ENCODE measurements at regions not wholly inside any gene's neighbourhood (a gene's known extent, or its start where the extent isn't known, plus 50 kb on each side); places are given as distances from the start of the nearest gene placed in this dataset.

- no peak for TF ChIP-seq ZNF350 (tag by site-specific recombination; IDR thresholded peaks at IDR 0.05)
- TF ChIP-seq EGR2 (tag by site-specific recombination; IDR thresholded peaks at IDR 0.05; ENCODE audit: low read depth): no peak
- TF ChIP-seq MEIS1 (CRISPR knock-in tag; IDR thresholded peaks at IDR 0.05; ENCODE audit: borderline replicate concordance): no peak
- no peak for TF ChIP-seq ZNF654 (tag by site-specific recombination; IDR thresholded peaks at IDR 0.05; ENCODE audit: low read depth)
- TF ChIP-seq SP7 (tag by site-specific recombination; IDR thresholded peaks at IDR 0.05): no peak
- TF ChIP-seq TCF7L2 (IDR thresholded peaks at IDR 0.05; ENCODE audit: borderline replicate concordance, low read depth, low read length): no peak
- no peak for TF ChIP-seq ZNF302 (tag by site-specific recombination; IDR thresholded peaks at IDR 0.05; ENCODE audit: low read depth)
- TF ChIP-seq ZNF529 (tag by site-specific recombination; IDR thresholded peaks at IDR 0.05; ENCODE audit: insufficient replicate concordance): no peak
- TF ChIP-seq ZNF324 (tag by site-specific recombination; IDR thresholded peaks at IDR 0.05): no peak
- TF ChIP-seq ZNF266 (tag by site-specific recombination; IDR thresholded peaks at IDR 0.05; ENCODE audit: low read depth): no peak
Observed at GRCh38 chr10:111709603-111710002, 474.0 kb downstream of the GPAM start (continued).

- H3K27ac ChIP-seq (ENCODE audit: extremely low read depth, low read depth, low read length): no peak overlapping the region
- no peak overlapping the region for H3K4me3 ChIP-seq (ENCODE audit: low read depth, low read length)
- TF ChIP-seq, protein P1, sequence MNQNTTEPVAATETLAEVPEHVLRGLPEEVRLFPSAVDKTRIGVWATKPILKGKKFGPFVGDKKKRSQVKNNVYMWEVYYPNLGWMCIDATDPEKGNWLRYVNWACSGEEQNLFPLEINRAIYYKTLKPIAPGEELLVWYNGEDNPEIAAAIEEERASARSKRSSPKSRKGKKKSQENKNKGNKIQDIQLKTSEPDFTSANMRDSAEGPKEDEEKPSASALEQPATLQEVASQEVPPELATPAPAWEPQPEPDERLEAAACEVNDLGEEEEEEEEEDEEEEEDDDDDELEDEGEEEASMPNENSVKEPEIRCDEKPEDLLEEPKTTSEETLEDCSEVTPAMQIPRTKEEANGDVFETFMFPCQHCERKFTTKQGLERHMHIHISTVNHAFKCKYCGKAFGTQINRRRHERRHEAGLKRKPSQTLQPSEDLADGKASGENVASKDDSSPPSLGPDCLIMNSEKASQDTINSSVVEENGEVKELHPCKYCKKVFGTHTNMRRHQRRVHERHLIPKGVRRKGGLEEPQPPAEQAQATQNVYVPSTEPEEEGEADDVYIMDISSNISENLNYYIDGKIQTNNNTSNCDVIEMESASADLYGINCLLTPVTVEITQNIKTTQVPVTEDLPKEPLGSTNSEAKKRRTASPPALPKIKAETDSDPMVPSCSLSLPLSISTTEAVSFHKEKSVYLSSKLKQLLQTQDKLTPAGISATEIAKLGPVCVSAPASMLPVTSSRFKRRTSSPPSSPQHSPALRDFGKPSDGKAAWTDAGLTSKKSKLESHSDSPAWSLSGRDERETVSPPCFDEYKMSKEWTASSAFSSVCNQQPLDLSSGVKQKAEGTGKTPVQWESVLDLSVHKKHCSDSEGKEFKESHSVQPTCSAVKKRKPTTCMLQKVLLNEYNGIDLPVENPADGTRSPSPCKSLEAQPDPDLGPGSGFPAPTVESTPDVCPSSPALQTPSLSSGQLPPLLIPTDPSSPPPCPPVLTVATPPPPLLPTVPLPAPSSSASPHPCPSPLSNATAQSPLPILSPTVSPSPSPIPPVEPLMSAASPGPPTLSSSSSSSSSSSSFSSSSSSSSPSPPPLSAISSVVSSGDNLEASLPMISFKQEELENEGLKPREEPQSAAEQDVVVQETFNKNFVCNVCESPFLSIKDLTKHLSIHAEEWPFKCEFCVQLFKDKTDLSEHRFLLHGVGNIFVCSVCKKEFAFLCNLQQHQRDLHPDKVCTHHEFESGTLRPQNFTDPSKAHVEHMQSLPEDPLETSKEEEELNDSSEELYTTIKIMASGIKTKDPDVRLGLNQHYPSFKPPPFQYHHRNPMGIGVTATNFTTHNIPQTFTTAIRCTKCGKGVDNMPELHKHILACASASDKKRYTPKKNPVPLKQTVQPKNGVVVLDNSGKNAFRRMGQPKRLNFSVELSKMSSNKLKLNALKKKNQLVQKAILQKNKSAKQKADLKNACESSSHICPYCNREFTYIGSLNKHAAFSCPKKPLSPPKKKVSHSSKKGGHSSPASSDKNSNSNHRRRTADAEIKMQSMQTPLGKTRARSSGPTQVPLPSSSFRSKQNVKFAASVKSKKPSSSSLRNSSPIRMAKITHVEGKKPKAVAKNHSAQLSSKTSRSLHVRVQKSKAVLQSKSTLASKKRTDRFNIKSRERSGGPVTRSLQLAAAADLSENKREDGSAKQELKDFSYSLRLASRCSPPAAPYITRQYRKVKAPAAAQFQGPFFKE (tag by site-specific recombination; IDR thresholded peaks at IDR 0.05; ENCODE audit: borderline replicate concordance): no peak
- no peaks in the 10 kb centered on the region for H3K36me3 ChIP-seq (ENCODE audit: control insufficient read depth in 2 of 2, insufficient read depth in 1 of 2, low read length in 2 of 2)
- ChIA-PET CTCF (no interaction called here), POLR2A (no interaction called here)
- H3K4me1 ChIP-seq (ENCODE audit: control insufficient read depth, insufficient read depth, low read length): no peaks in the 10 kb centered on the region
- no peaks in the 10 kb centered on the region for H3K9me3 ChIP-seq (ENCODE audit: control insufficient read depth, insufficient read depth, low read depth, low read length)
Observed at GRCh38 chr10:111716032-111716431, 467.5 kb downstream of the GPAM start.

- H3K9me3 ChIP-seq (ENCODE audit: control insufficient read depth, insufficient read depth, low read depth, low read length): no peaks in the 10 kb centered on the region
- TF ChIP-seq ZNF433 (tag by site-specific recombination; IDR thresholded peaks at IDR 0.05; ENCODE audit: low read depth): no peak
- no peak for TF ChIP-seq ZNF707 (tag by site-specific recombination; IDR thresholded peaks at IDR 0.05)
- no peak for TF ChIP-seq ZEB2 (tag by site-specific recombination; IDR thresholded peaks at IDR 0.05)
- no peak for TF ChIP-seq ZNF530 (tag by site-specific recombination; IDR thresholded peaks at IDR 0.05; ENCODE audit: low read depth)
- TF ChIP-seq, protein P1 (tag by site-specific recombination; IDR thresholded peaks at IDR 0.05; ENCODE audit: borderline replicate concordance): no peak
- no peak for TF ChIP-seq ZNF2 (tag by site-specific recombination; IDR thresholded peaks at IDR 0.05)
- TF ChIP-seq ZFP41 (tag by site-specific recombination; IDR thresholded peaks at IDR 0.05; ENCODE audit: borderline replicate concordance): no peak
- TF ChIP-seq, protein P2, sequence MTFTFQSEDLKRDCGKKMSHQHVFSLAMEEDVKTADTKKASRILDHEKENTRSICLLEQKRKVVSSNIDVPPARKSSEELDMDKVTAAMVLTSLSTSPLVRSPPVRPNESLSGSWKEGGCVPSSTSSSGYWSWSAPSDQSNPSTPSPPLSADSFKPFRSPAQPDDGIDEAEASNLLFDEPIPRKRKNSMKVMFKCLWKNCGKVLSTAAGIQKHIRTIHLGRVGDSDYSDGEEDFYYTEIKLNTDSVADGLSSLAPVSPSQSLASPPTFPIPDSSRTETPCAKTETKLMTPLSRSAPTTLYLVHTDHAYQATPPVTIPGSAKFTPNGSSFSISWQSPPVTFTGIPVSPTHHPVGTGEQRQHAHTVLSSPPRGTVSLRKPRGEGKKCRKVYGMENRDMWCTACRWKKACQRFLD (tag by site-specific recombination; IDR thresholded peaks at IDR 0.05): no peak
- TF ChIP-seq ZNF324 (tag by site-specific recombination; IDR thresholded peaks at IDR 0.05): no peak
- CTCF ChIA-PET: no interaction called here
- POLR2A ChIA-PET: no interaction called here
- H3K4me3 ChIP-seq (ENCODE audit: low read depth, low read length): no peak overlapping the region
- no peaks in the 10 kb centered on the region for H3K36me3 ChIP-seq (ENCODE audit: control insufficient read depth in 2 of 2, insufficient read depth in 1 of 2, low read length in 2 of 2)
- no peaks in the 10 kb centered on the region for H3K4me1 ChIP-seq (ENCODE audit: control insufficient read depth, insufficient read depth, low read length)
- H3K27ac ChIP-seq (ENCODE audit: extremely low read depth, low read depth, low read length): no peak overlapping the region
Observed at GRCh38 chr10:111724121-111724520, 459.4 kb downstream of the GPAM start.

All from HEK293 (cell line).